A673 (cell line): ENCODE measurements at regions not wholly inside any gene's neighbourhood (a gene's known extent, or its start where the extent isn't known, plus 50 kb on each side); places are given as distances from the start of the nearest gene placed in this dataset.

ENCODE experiments used
- EZH2 ChIP-seq: fragments of 200-600 bp; sonication (generic); IDR thresholded peaks from 2 replicates; pipeline ENCODE4 v1.6.1; 2017; ENCODE audit warnings: borderline replicate concordance, low read depth, mild to moderate bottlenecking, mixed read lengths, antibody characterized with exemption, low read length; ENCODE audit not compliant: poor library complexity, severe bottlenecking
- TF ChIP-seq, protein P1 (sequence below): fragments of 300-800, 200-600 bp; sonication (generic); conservative IDR thresholded peaks from 2 replicates; pipeline ENCODE4 v1.5.1; 2017; ENCODE audit warnings: low read depth, mild to moderate bottlenecking, antibody characterized with exemption, low read length, moderate library complexity, mixed read lengths

GRCh38 chr5:138651767-138652117 is 76.5 kb upstream of the HSPA9 start:
- TF ChIP-seq, protein P1, sequence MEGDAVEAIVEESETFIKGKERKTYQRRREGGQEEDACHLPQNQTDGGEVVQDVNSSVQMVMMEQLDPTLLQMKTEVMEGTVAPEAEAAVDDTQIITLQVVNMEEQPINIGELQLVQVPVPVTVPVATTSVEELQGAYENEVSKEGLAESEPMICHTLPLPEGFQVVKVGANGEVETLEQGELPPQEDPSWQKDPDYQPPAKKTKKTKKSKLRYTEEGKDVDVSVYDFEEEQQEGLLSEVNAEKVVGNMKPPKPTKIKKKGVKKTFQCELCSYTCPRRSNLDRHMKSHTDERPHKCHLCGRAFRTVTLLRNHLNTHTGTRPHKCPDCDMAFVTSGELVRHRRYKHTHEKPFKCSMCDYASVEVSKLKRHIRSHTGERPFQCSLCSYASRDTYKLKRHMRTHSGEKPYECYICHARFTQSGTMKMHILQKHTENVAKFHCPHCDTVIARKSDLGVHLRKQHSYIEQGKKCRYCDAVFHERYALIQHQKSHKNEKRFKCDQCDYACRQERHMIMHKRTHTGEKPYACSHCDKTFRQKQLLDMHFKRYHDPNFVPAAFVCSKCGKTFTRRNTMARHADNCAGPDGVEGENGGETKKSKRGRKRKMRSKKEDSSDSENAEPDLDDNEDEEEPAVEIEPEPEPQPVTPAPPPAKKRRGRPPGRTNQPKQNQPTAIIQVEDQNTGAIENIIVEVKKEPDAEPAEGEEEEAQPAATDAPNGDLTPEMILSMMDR: no peak
- no peak for TF ChIP-seq EZH2
